WTC11 (cell line): ENCODE measurements at regions not wholly inside any gene's neighbourhood (a gene's known extent, or its start where the extent isn't known, plus 50 kb on each side); places are given as distances from the start of the nearest gene placed in this dataset.

Source experiments
- CREM ChIP-seq: sonication (generic); formaldehyde crosslinking; IDR thresholded peaks from 2 replicates; pipeline ENCODE4 v1.8.1; 2022; ENCODE audit warnings: mild to moderate bottlenecking, missing genetic modification reagents, moderate library complexity
- GTF2I ChIP-seq: fragments of 250-450 bp; sonication (Bioruptor Pico); conservative IDR thresholded peaks from 2 replicates; pipeline ENCODE4 v1.4.0; 2021; ENCODE audit warnings: mild to moderate bottlenecking
- SP1 ChIP-seq: sonication (generic); formaldehyde crosslinking; conservative IDR thresholded peaks from 2 replicates; pipeline ENCODE4 v1.8.1; 2022; ENCODE audit warnings: missing genetic modification reagents
- TF ChIP-seq, protein P1 (sequence below): fragments of 200-600 bp; IDR thresholded peaks from 2 replicates; pipeline ENCODE4 v1.8.0; 2022; ENCODE audit warnings: antibody characterized with exemption
- TF ChIP-seq, protein P2 (sequence below): sonication (generic); formaldehyde crosslinking; IDR thresholded peaks from 2 replicates; pipeline ENCODE4 v1.8.0; 2022; ENCODE audit warnings: mild to moderate bottlenecking, missing genetic modification reagents
- TF ChIP-seq, protein P3 (sequence below): sonication (generic); formaldehyde crosslinking; IDR thresholded peaks from 2 replicates; pipeline ENCODE4 v1.8.1; 2022; ENCODE audit warnings: low read depth, missing genetic modification reagents, borderline replicate concordance

DNA sequence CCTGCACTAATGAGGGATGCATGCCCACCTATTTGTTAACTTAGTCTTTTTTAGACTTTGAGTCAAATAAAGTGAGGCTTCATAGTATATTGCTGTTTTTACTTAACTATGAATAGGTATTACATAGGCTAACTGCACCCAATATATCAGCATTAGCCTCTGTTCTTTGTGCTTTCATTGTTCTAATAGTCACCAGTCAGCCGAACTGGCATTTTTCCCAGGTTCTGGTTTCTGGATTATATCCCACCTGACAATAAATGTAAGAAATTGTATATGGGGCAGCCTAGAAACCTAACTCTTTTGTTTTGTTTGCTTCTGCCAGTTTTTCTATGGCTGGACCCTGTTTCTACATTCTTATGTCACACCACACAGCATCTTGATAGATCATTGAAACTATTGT lies 1672.4 kb upstream of the LRRTM1 start:
- TF ChIP-seq, protein P1, sequence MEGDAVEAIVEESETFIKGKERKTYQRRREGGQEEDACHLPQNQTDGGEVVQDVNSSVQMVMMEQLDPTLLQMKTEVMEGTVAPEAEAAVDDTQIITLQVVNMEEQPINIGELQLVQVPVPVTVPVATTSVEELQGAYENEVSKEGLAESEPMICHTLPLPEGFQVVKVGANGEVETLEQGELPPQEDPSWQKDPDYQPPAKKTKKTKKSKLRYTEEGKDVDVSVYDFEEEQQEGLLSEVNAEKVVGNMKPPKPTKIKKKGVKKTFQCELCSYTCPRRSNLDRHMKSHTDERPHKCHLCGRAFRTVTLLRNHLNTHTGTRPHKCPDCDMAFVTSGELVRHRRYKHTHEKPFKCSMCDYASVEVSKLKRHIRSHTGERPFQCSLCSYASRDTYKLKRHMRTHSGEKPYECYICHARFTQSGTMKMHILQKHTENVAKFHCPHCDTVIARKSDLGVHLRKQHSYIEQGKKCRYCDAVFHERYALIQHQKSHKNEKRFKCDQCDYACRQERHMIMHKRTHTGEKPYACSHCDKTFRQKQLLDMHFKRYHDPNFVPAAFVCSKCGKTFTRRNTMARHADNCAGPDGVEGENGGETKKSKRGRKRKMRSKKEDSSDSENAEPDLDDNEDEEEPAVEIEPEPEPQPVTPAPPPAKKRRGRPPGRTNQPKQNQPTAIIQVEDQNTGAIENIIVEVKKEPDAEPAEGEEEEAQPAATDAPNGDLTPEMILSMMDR: no peak
- no peak for TF ChIP-seq GTF2I
- TF ChIP-seq, protein P2, sequence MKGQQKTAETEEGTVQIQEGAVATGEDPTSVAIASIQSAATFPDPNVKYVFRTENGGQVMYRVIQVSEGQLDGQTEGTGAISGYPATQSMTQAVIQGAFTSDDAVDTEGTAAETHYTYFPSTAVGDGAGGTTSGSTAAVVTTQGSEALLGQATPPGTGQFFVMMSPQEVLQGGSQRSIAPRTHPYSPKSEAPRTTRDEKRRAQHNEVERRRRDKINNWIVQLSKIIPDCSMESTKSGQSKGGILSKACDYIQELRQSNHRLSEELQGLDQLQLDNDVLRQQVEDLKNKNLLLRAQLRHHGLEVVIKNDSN: no peak
- TF ChIP-seq CREM (CRISPR knock-in tag): no peak
- TF ChIP-seq SP1 (CRISPR knock-in tag): no peak
- TF ChIP-seq, protein P3, sequence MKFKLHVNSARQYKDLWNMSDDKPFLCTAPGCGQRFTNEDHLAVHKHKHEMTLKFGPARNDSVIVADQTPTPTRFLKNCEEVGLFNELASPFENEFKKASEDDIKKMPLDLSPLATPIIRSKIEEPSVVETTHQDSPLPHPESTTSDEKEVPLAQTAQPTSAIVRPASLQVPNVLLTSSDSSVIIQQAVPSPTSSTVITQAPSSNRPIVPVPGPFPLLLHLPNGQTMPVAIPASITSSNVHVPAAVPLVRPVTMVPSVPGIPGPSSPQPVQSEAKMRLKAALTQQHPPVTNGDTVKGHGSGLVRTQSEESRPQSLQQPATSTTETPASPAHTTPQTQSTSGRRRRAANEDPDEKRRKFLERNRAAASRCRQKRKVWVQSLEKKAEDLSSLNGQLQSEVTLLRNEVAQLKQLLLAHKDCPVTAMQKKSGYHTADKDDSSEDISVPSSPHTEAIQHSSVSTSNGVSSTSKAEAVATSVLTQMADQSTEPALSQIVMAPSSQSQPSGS: no peak
